Renal pelvis (tissue), 1 donor: ENCODE measurements at regions not wholly inside any gene's neighbourhood (a gene's known extent, or its start where the extent isn't known, plus 50 kb on each side); places are given as distances from the start of the nearest gene placed in this dataset.
"Not testable (repeated sequence)": the region's sequence is repeated elsewhere in the genome, so short reads cannot be mapped to it uniquely, and the experiment has no call there.

Experiments used
- DNase-seq: peaks from one replicate; pipeline ENCODE4 v3.0.0-alpha.2; 2013

- DNase-seq: no peak
Measured at GRCh38 chr20:53891306-53891894, 179.0 kb downstream of the BCAS1 start.

GRCh38 chr20:53890443-53891305 lies 179.7 kb downstream of the BCAS1 start:
- DNase-seq: no peak

GRCh38 chr20:53889411-53890148 lies 180.8 kb downstream of the BCAS1 start:
- no peak for DNase-seq

- DNase-seq: no peak
Measured at GRCh38 chr20:53888951-53889350, 181.4 kb downstream of the BCAS1 start.

- no peak for DNase-seq
Measured at GRCh38 chr20:53888510-53888909, 181.9 kb downstream of the BCAS1 start.

GRCh38 chr20:53887973-53888372 lies 182.4 kb downstream of the BCAS1 start:
- DNase-seq: no peak

GRCh38 chr20:53884859-53885541 lies 185.4 kb downstream of the BCAS1 start:
- no peak for DNase-seq

- no peak for DNase-seq
Measured at GRCh38 chr20:53883098-53883911, 187.1 kb downstream of the BCAS1 start.

GRCh38 chr20:53882438-53882986 lies 187.9 kb downstream of the BCAS1 start:
- DNase-seq: not testable (repeated sequence)

GRCh38 chr20:53881362-53881761 lies 189.0 kb downstream of the BCAS1 start:
- DNase-seq: no peak

GRCh38 chr20:53880108-53880641 lies 190.2 kb downstream of the BCAS1 start:
- no peak for DNase-seq

GRCh38 chr20:53879048-53879684 lies 191.2 kb downstream of the BCAS1 start:
- DNase-seq: no peak

GRCh38 chr20:53878262-53879047 lies 191.9 kb downstream of the BCAS1 start:
- no peak for DNase-seq

- DNase-seq: no peak
Measured at GRCh38 chr20:53876956-53877355, 193.4 kb downstream of the BCAS1 start.

GRCh38 chr20:53876470-53876869 lies 193.9 kb downstream of the BCAS1 start:
- DNase-seq: no peak

- no peak for DNase-seq
Measured at GRCh38 chr20:53875452-53875851, 194.9 kb downstream of the BCAS1 start.

GRCh38 chr20:53874706-53875105 lies 195.7 kb downstream of the BCAS1 start:
- no peak for DNase-seq

- no peak for DNase-seq
Measured at GRCh38 chr20:53874104-53874503, 196.3 kb downstream of the BCAS1 start.

GRCh38 chr20:53873230-53873604 lies 197.2 kb downstream of the BCAS1 start:
- no peak for DNase-seq
